Hepatocyte (in vitro differentiated cells): ENCODE measurements at regions not wholly inside any gene's neighbourhood (a gene's known extent, or its start where the extent isn't known, plus 50 kb on each side); places are given as distances from the start of the nearest gene placed in this dataset.

Experiments used
- CTCF ChIP-seq: fragments of 200-600 bp; sonication (generic); IDR thresholded peaks from 2 replicates; pipeline ENCODE4 v1.5.1; 2016; ENCODE audit warnings: antibody characterized with exemption, mild to moderate bottlenecking; ENCODE audit not compliant: poor library complexity
- EZH2 ChIP-seq: fragments of 200-600 bp; sonication (generic); IDR thresholded peaks from 2 replicates; pipeline ENCODE4 v1.6.1; 2016; ENCODE audit warnings: antibody characterized with exemption, mild to moderate bottlenecking, borderline replicate concordance
- EZH2phosphoT487 ChIP-seq: fragments of 200-600 bp; sonication (generic); IDR thresholded peaks from one replicate; pipeline ENCODE4 v1.6.1; 2018; ENCODE audit warnings: antibody characterized with exemption, mild to moderate bottlenecking, low read depth, moderate library complexity; ENCODE audit not compliant: unreplicated experiment, severe bottlenecking

DNA sequence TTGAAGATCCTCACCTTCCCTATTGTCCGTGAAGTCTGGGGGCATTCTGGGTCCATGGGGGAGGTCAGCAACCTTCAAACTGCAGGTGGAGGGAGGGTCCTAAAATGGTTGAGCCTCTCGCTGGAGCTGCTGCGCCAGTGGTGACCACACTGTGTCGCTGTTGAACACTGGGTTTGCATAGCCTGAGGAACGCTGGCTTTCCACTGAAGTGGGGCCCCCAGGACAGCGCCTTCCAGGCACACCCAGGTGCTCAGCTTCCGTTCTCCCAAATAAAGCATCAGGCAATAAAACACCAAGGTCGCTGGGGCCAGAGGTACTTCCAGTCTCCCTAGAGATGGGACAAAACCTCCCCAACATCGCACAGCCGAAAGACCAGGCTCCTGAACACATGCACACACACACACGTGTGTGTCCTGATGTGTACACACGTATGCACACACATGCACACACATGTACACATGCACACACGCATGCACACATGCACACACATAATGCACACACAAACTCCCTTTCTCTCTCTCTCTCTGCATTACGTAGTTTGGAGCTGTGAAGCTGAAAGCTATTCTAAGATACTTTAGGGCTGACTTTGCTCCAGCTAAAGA, 120.6 kb downstream of the IRF8 start:
- TF ChIP-seq CTCF = peak; percentile 38
- TF ChIP-seq EZH2 = no peak
- no peak for TF ChIP-seq EZH2phosphoT487
